LNCaP clone FGC (cell line): ENCODE measurements at regions not wholly inside any gene's neighbourhood (a gene's known extent, or its start where the extent isn't known, plus 50 kb on each side); places are given as distances from the start of the nearest gene placed in this dataset.

Experiments
- DNase-seq: peaks from one replicate; pipeline ENCODE4 v3.0.0-alpha.2; 2011; ENCODE audit warnings: low read depth
- H3K4me3 ChIP-seq: 2 replicates; pipeline ENCODE4 v1.5.1; 2011; ENCODE audit warnings: mild to moderate bottlenecking, low read depth, low read length, control low read depth
- CTCF ChIP-seq: IDR thresholded peaks from 2 replicates; pipeline ENCODE4 v1.5.1; 2012; ENCODE audit warnings: mild to moderate bottlenecking; ENCODE audit not compliant: control insufficient read depth, insufficient read depth; ENCODE audit errors: extremely low read depth

GRCh38 chr1:187074445-187075048 lies 245.8 kb downstream of the PLA2G4A start:
- no peak for TF ChIP-seq CTCF
- no peak overlapping the region for H3K4me3 ChIP-seq
- no peak for DNase-seq

- H3K4me3 ChIP-seq = no peak overlapping the region
- no peak for TF ChIP-seq CTCF
- DNase-seq = no peak
Observed at GRCh38 chr1:187076922-187077321, 248.2 kb downstream of the PLA2G4A start.

DNA sequence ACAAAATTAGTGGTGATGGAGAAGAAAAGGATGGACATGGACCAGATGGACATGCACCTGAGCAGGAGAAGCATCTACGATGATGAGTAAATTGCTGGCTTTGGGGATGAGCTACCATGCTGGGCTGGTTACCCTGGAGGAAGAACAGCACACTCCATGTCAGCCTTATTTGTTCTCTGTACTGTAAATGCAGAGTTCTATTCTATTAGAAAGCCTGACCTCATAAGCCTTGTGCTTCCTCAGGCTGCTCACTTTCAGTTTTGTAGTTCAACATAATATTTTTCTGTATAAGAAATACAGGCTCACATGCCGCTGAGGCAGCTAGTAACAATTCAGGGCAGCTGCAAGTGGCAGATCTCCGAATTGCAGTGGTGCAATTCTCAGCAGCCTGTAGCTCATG lies 249.6 kb downstream of the PLA2G4A start:
- no peak for DNase-seq
- no peak overlapping the region for H3K4me3 ChIP-seq
- no peak for TF ChIP-seq CTCF

DNA sequence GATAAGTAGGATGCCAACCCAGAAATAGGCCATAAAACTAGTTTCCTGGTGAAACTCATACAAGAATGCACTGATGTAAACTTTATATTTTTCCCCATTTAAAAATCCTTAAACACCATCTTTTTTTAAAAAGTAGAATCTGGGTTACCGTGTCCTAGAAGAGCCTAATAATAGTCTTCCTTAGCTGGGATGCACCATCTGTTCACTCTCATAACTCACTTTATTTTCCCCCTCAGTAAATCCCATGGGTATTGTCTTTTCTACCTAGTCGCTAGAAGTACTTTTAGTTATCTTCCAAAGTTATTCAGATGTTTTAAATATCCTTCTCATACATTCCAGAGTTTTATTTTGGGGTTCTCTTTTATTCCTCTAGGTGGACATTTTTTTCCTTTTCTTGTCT lies 250.2 kb downstream of the PLA2G4A start:
- no peak overlapping the region for H3K4me3 ChIP-seq
- no peak for TF ChIP-seq CTCF
- no peak for DNase-seq

DNA sequence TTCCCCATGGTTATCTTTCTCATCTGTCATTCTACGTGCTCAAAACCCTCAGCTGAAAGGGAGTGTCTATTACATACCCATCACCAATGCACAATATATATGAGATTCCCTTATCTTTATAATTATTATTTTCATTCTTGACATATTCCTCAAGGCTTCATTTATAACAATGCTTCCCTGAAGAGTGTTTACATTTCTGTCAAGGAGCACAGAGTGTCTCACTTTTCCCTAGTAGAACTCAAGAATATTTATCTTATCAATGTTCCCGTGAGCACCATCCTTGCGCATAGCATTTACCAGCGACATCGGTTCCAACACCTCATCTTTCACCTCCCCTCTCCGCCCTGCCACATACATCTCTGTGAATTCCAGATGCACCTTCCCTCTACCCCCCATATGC lies 250.6 kb downstream of the PLA2G4A start:
- H3K4me3 ChIP-seq = no peak overlapping the region
- no peak for TF ChIP-seq CTCF
- DNase-seq = no peak

DNA sequence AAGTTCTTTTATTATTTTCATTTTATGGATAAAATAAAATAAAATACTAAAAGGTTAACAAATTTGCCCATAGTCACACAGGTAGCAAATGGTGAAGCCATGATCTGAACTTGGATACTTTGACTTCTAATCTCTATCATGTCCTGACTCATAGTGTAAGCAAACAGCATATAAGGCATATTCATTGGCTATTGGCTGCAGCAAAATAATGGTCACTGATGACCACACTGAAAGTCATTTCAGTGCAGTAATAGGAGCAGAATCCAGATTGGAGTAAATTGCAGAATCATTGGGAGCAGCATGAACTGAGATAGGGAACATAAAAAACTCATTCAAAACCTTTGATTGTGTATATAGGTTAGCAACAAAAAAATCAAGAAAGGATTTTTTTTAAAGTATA lies 262.9 kb downstream of the PLA2G4A start:
- TF ChIP-seq CTCF = no peak
- DNase-seq = no peak
- H3K4me3 ChIP-seq = no peak overlapping the region

DNA sequence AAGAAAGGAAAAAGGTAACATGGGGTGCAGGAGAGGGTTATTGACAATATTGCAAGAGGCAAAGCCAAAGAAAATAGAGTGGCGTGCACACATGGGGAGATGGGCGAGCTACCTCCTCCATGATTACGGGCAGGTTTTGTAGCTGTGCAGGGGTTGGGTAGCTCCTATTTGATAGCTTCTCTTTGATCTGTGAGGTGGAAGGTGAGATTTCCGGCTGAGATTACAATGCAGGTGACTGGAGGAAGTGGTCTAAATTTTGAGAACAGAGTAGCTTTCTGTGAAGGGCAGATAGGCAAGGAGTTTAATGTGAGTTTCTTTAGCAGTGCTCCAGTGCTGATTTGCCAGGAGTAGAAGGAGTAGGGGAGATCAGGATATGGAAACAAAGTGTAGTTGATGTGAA lies 263.4 kb downstream of the PLA2G4A start:
- no peak for DNase-seq
- TF ChIP-seq CTCF = no peak
- no peak overlapping the region for H3K4me3 ChIP-seq
